IMR-90 (cell line): ENCODE measurements at regions not wholly inside any gene's neighbourhood (a gene's known extent, or its start where the extent isn't known, plus 50 kb on each side); places are given as distances from the start of the nearest gene placed in this dataset.

Experiments used
- ATAC-seq: fragments of 200-7000 bp; cut with Tn5 transposase; 2 replicates; pipeline ENCODE4 v1.9.1; 2020; ENCODE audit warnings: low read depth, mild to moderate bottlenecking, moderate library complexity
- BruUV-seq: library from RNA; stranded (reverse); fragments of 400-500 nt; replicated peaks from 2 replicates; lab custom pipeline; 2021; lab: Mats Ljungman, UMichigan
- CTCF ChIA-PET: fragments of 300-600 bp; formaldehyde crosslinking; extraction: SDS; loops from one replicate; lab custom pipeline; 2021; ENCODE audit warnings: antibody characterized with exemption; lab: Yijun Ruan, JAX
- POLR2A ChIA-PET: fragments of 300-600 bp; sonication (Branson Sonifier 250); formaldehyde crosslinking; loops from one replicate; lab custom pipeline; 2022; ENCODE audit warnings: antibody characterized with exemption; ENCODE audit not compliant: unreplicated experiment; lab: Charles Lee
- DNase-seq: peaks from one replicate; pipeline ENCODE4 v3.0.0; 2013
- H2AFZ ChIP-seq: replicated peaks from 2 replicates; pipeline ENCODE3; 2013; ENCODE audit warnings: low read length, mild to moderate bottlenecking; ENCODE audit not compliant: poor library complexity
- H2AK5ac ChIP-seq: 2 replicates; pipeline ENCODE4 v1.6.1; 2013; ENCODE audit warnings: low read depth, low read length, inconsistent platforms
- H2AK9ac ChIP-seq: replicated peaks from 2 replicates; pipeline ENCODE3; 2013; ENCODE audit warnings: mild to moderate bottlenecking, low read depth, low read length, moderate library complexity; ENCODE audit not compliant: poor library complexity
- H2BK120ac ChIP-seq: 2 replicates; pipeline ENCODE4 v1.6.1; 2013; ENCODE audit warnings: low read depth, low read length, inconsistent platforms
- H2BK15ac ChIP-seq: 3 replicates; pipeline ENCODE4 v1.6.1; 2013; ENCODE audit warnings: low read depth, low read length, inconsistent platforms
- H2BK20ac ChIP-seq: 2 replicates; pipeline ENCODE4 v1.6.1; 2013; ENCODE audit warnings: low read depth, mild to moderate bottlenecking, inconsistent platforms, low read length, moderate library complexity
- H2BK5ac ChIP-seq: 2 replicates; pipeline ENCODE4 v1.6.1; 2013; ENCODE audit warnings: mild to moderate bottlenecking, low read depth, low read length, inconsistent platforms; ENCODE audit not compliant: poor library complexity, severe bottlenecking
- H3K14ac ChIP-seq: replicated peaks from 2 replicates; pipeline ENCODE4 v1.6.1; 2013; ENCODE audit warnings: low read depth, low read length, inconsistent platforms
- H3K18ac ChIP-seq: 2 replicates; pipeline ENCODE4 v1.6.1; 2013; ENCODE audit warnings: low read depth, low read length, control low read depth
- H3K23ac ChIP-seq: 2 replicates; pipeline ENCODE4 v1.6.1; 2013; ENCODE audit warnings: low read depth, low read length, inconsistent platforms
- H3K27ac ChIP-seq: 2 replicates; pipeline ENCODE4 v1.5.1; 2013; ENCODE audit warnings: mild to moderate bottlenecking, control low read depth, low read length; ENCODE audit not compliant: insufficient read depth
- H3K27me3 ChIP-seq: 2 replicates; pipeline ENCODE4 v1.6.1; 2013; ENCODE audit warnings: low read length; ENCODE audit not compliant: control insufficient read depth, insufficient read depth
- H3K36me3 ChIP-seq: 2 replicates; pipeline ENCODE4 v1.6.1; 2013; ENCODE audit warnings: low read length, mixed read lengths; ENCODE audit not compliant: control insufficient read depth, insufficient read depth
- H3K4ac ChIP-seq: 2 replicates; pipeline ENCODE4 v1.6.1; 2013; ENCODE audit warnings: low read depth, low read length, inconsistent platforms
- H3K4me1 ChIP-seq: 2 replicates; pipeline ENCODE4 v1.6.1; 2013; ENCODE audit warnings: low read length, mixed read lengths; ENCODE audit not compliant: control insufficient read depth, insufficient read depth
- H3K4me2 ChIP-seq: 2 replicates; pipeline ENCODE4 v1.6.1; 2013; ENCODE audit warnings: low read depth, mild to moderate bottlenecking, control low read depth, low read length, moderate library complexity
- H3K4me3 ChIP-seq: 2 replicates; pipeline ENCODE4 v1.5.1; 2013; ENCODE audit warnings: low read depth, mild to moderate bottlenecking, control low read depth, low read length, moderate library complexity; ENCODE audit not compliant: insufficient read depth
- H3K56ac ChIP-seq: 2 replicates; pipeline ENCODE4 v1.6.1; 2013; ENCODE audit warnings: low read length, inconsistent platforms; ENCODE audit not compliant: insufficient read depth; ENCODE audit errors: extremely low read depth
- H3K79me1 ChIP-seq, 2 experiments: 2 replicates each; pipeline ENCODE4 v1.6.1; 2013; ENCODE audit warnings: low read length in 2 of 2, inconsistent platforms in 1 of 2, low read depth in 1 of 2
- H3K9ac ChIP-seq: 2 replicates; pipeline ENCODE4 v1.6.1; 2013; ENCODE audit warnings: low read depth, low read length, control low read depth
- H3K9me1 ChIP-seq: 2 replicates; pipeline ENCODE4 v1.6.1; 2013; ENCODE audit warnings: low read length, inconsistent platforms; ENCODE audit not compliant: insufficient read depth
- H3K9me3 ChIP-seq: 2 replicates; pipeline ENCODE4 v1.6.1; 2013; ENCODE audit warnings: low read length; ENCODE audit not compliant: control insufficient read depth, insufficient read depth
- H4K20me1 ChIP-seq: 2 replicates; pipeline ENCODE4 v1.6.1; 2013; ENCODE audit warnings: low read length, inconsistent platforms; ENCODE audit not compliant: insufficient read depth
- H4K5ac ChIP-seq: 2 replicates; pipeline ENCODE4 v1.6.1; 2013; ENCODE audit warnings: mild to moderate bottlenecking, low read depth, low read length, control low read depth
- H4K8ac ChIP-seq, 2 experiments: 2 replicates each; pipeline ENCODE4 v1.6.1; 2013; ENCODE audit warnings: low read depth in 2 of 2, low read length in 2 of 2, control low read depth in 1 of 2, inconsistent platforms in 1 of 2
- H4K91ac ChIP-seq: 2 replicates; pipeline ENCODE4 v1.6.1; 2013; ENCODE audit warnings: low read depth, low read length, inconsistent platforms; ENCODE audit not compliant: insufficient read depth
- BHLHE40 ChIP-seq: fragments of 150-350 bp; IDR thresholded peaks from 2 replicates; pipeline ENCODE4 v1.6.1; 2016; ENCODE audit warnings: mild to moderate bottlenecking, low read depth, low read length
- CEBPB ChIP-seq: IDR thresholded peaks from 2 replicates; pipeline ENCODE4 v1.6.1; 2012; ENCODE audit warnings: low read depth, low read length, improper control_type of control experiment
- CHD1 ChIP-seq: IDR thresholded peaks from 2 replicates; pipeline ENCODE4 v1.6.1; 2012; ENCODE audit warnings: low read depth, low read length, improper control_type of control experiment
- CTCF ChIP-seq: conservative IDR thresholded peaks from 2 replicates; pipeline ENCODE4 v1.5.1; 2012; ENCODE audit warnings: mild to moderate bottlenecking, low read depth, low read length, improper control_type of control experiment
- ELK1 ChIP-seq: fragments of 150-350 bp; IDR thresholded peaks from 2 replicates; pipeline ENCODE4 v1.6.1; 2016; ENCODE audit warnings: low read depth, mild to moderate bottlenecking, low read length, moderate library complexity, borderline replicate concordance
- FOS ChIP-seq: fragments of 150-350 bp; IDR thresholded peaks from 2 replicates; pipeline ENCODE4 v1.6.1; 2016; ENCODE audit warnings: low read depth, low read length
- MAFK ChIP-seq: IDR thresholded peaks from 2 replicates; pipeline ENCODE4 v1.6.1; 2012; ENCODE audit warnings: low read depth, low read length, improper control_type of control experiment
- MAZ ChIP-seq: IDR thresholded peaks from 2 replicates; pipeline ENCODE4 v1.6.1; 2012; ENCODE audit warnings: low read depth, mild to moderate bottlenecking, low read length, improper control_type of control experiment, moderate library complexity, borderline replicate concordance
- MXI1 ChIP-seq: IDR thresholded peaks from 2 replicates; pipeline ENCODE4 v1.6.1; 2012; ENCODE audit warnings: low read depth, mild to moderate bottlenecking, low read length, moderate library complexity, borderline replicate concordance
- NFE2L2 ChIP-seq: fragments of 150-350 bp; IDR thresholded peaks from 2 replicates; pipeline ENCODE4 v1.6.1; 2016; ENCODE audit warnings: low read depth, mild to moderate bottlenecking, low read length
- POLR2A ChIP-seq: IDR thresholded peaks from 2 replicates; pipeline ENCODE4 v1.6.1; 2012; ENCODE audit warnings: mild to moderate bottlenecking, low read depth, low read length
- RAD21 ChIP-seq: IDR thresholded peaks from 2 replicates; pipeline ENCODE4 v1.6.1; 2012; ENCODE audit warnings: low read length, improper control_type of control experiment
- RCOR1 ChIP-seq: IDR thresholded peaks from 2 replicates; pipeline ENCODE4 v1.6.1; 2012; ENCODE audit warnings: mild to moderate bottlenecking, low read length, improper control_type of control experiment; ENCODE audit not compliant: insufficient replicate concordance
- RFX5 ChIP-seq: IDR thresholded peaks from 2 replicates; pipeline ENCODE4 v1.8.0; 2012; ENCODE audit warnings: low read depth, mild to moderate bottlenecking, low read length, moderate library complexity
- SMC3 ChIP-seq: fragments of 150-350 bp; IDR thresholded peaks from 2 replicates; pipeline ENCODE4 v1.6.1; 2016; ENCODE audit warnings: low read depth, mild to moderate bottlenecking, antibody characterized with exemption, low read length, moderate library complexity
- USF2 ChIP-seq: fragments of 150-350 bp; IDR thresholded peaks from 2 replicates; pipeline ENCODE4 v1.6.1; 2017; ENCODE audit warnings: mild to moderate bottlenecking, antibody characterized with exemption, low read length, low read depth
- WGBS, 2 experiments: methylation state at CpG; one replicate each; pipeline versions ENCODE4 v1.1.5 to v1.1.7; 2013; ENCODE audit warnings: missing lambda C conversion rate in 2 of 2; ENCODE audit not compliant: insufficient read length in 1 of 2; ENCODE audit errors: extremely low coverage in 2 of 2; 5-methylcytosine and 5-hydroxymethylcytosine counted together
- dilution Hi-C: fragments of 300-500 bp; cut with HindIII; formaldehyde crosslinking; loops from one replicate; pipeline ENCODE4 v1.14.3; 2018; ENCODE audit warnings: low sequenced_read_pairs; ENCODE audit not compliant: unreplicated experiment
- in situ Hi-C: fragments of 300-500 bp; cut with MboI; formaldehyde crosslinking; loops from 3 replicates; pipeline ENCODE4 v1.14.3; 2019; ENCODE audit warnings: low sequenced_read_pairs, inconsistent platforms, mixed read lengths
- intact Hi-C: fragments of 100-400 bp; cut with micrococcal nuclease; formaldehyde crosslinking; loops from 2 replicates; pipeline ENCODE4 v1.10.0; 2022

- no peak overlapping the region for H3K4me3 ChIP-seq
- in situ Hi-C loops, result no loop called here
- H3K56ac ChIP-seq, result no peak overlapping the region
- DNase-seq (no peak), ATAC-seq (no peak)
- H2BK15ac ChIP-seq, result no peak overlapping the region
- no peak overlapping the region for H3K4me2 ChIP-seq
- H4K91ac ChIP-seq, result no peak overlapping the region
- H2AK5ac ChIP-seq, result no peak overlapping the region
- H2BK20ac ChIP-seq, result no peak overlapping the region
- 67% methylated on average over 1 of the region's 5 CpGs; no CpG with 5 or more reads in 1 of the 2 experiments for WGBS, 2 experiments
- no peak overlapping the region for H2AK9ac ChIP-seq
- dilution Hi-C loops, result no loop called here
- H4K5ac ChIP-seq, result no peak overlapping the region
- intact Hi-C loops, result loop anchor here (2.0 kb wide), 1 partner anchor 17 kb away; no protein-coding TSS in a partner anchor
- H4K8ac ChIP-seq, result no peak overlapping the region
- no peak overlapping the region for H2BK5ac ChIP-seq
- no peaks in the 10 kb centered on the region for H3K9me3 ChIP-seq
- H2AFZ ChIP-seq, result no peak overlapping the region
- H3K27ac ChIP-seq, result no peak overlapping the region
- H4K20me1 ChIP-seq, result no peaks in the 10 kb centered on the region
- H3K36me3 ChIP-seq, result no peaks in the 10 kb centered on the region
- no peak overlapping the region for H3K14ac ChIP-seq
- H3K27me3 ChIP-seq, result peaks cover 14% of the 10 kb centered on the region
- TF ChIP-seq MXI1 (no peak), CHD1 (no peak), USF2 (no peak), CTCF (no peak), BHLHE40 (no peak), ELK1 (no peak), RAD21 (no peak), RCOR1 (no peak), POLR2A (no peak), SMC3 (no peak), MAFK (no peak), MAZ (no peak), CEBPB (no peak), FOS (no peak), RFX5 (no peak), NFE2L2 (no peak)
- no peaks in the 10 kb centered on the region for H3K79me1 ChIP-seq
- H3K18ac ChIP-seq, result no peak overlapping the region
- no peak overlapping the region for H3K4ac ChIP-seq
- no peak overlapping the region for H3K9ac ChIP-seq
- H3K23ac ChIP-seq, result no peak overlapping the region
- no peaks in the 10 kb centered on the region for H3K9me1 ChIP-seq
- H2BK120ac ChIP-seq, result no peak overlapping the region
- H3K4me1 ChIP-seq, result peaks cover 6% of the 10 kb centered on the region; the same call in 1 of the 2 replicates
- POLR2A ChIA-PET, result no interaction called here
- no TSS peak for BruUV-seq
- CTCF ChIA-PET, result no interaction called here
Observed at GRCh38 chr11:115695677-115696364, 191.6 kb upstream of the CADM1 start.
